Common myeloid progenitor, CD34-positive (primary cell): ENCODE measurements at regions not wholly inside any gene's neighbourhood (a gene's known extent, or its start where the extent isn't known, plus 50 kb on each side); places are given as distances from the start of the nearest gene placed in this dataset.
A peak's percentile ranks its signal among the peaks of the same experiment; 100 is the strongest.
"Not testable (repeated sequence)": the region's sequence is repeated elsewhere in the genome, so short reads cannot be mapped to it uniquely, and the experiment has no call there.

Experiments used
- CTCF ChIA-PET: fragments of 350-600 bp; sonication (Branson Sonifier 250); formaldehyde crosslinking; loops from one replicate; lab custom pipeline; 2021; ENCODE audit warnings: antibody characterized with exemption; lab: Charles Lee
- POLR2A ChIA-PET: fragments of 350-600 bp; sonication (Branson Sonifier 250); formaldehyde crosslinking; loops from one replicate; lab custom pipeline; 2021; ENCODE audit warnings: antibody characterized with exemption; lab: Charles Lee
- DNase-seq, 3 donors: peaks; one replicate each; pipeline versions ENCODE4 v3.0.0 to v3.0.0-alpha.2; 2013
- H3K27ac ChIP-seq, 2 experiments: 1 replicate in 1 of 2; 2 replicates in 1 of 2; pipeline ENCODE4 v1.7.0; 2013; ENCODE audit warnings: inconsistent platforms in 2 of 2, low read length in 2 of 2, mild to moderate bottlenecking in 2 of 2, low read depth in 1 of 2, moderate library complexity in 1 of 2; ENCODE audit not compliant: severe bottlenecking in 2 of 2, insufficient read depth in 1 of 2, poor library complexity in 1 of 2
- H3K27me3 ChIP-seq, 5 experiments: replicated peaks in 2 of 5; 1 replicate in 3 of 5; 2 replicates in 2 of 5; pipeline versions ENCODE4 v1.6.1 to v1.7.0; 2013; ENCODE audit warnings: low read length in 4 of 5, mild to moderate bottlenecking in 2 of 5, moderate library complexity in 2 of 5, inconsistent platforms in 1 of 5; ENCODE audit not compliant: insufficient read depth in 5 of 5, control insufficient read depth in 4 of 5
- H3K36me3 ChIP-seq, 4 experiments: 1 replicate in 2 of 4; 2 replicates in 2 of 4; pipeline versions ENCODE4 v1.6.1 to v1.7.0; 2013; ENCODE audit warnings: low read length in 3 of 4, control low read depth in 1 of 4, mild to moderate bottlenecking in 1 of 4; ENCODE audit not compliant: control insufficient read depth in 4 of 4, insufficient read depth in 4 of 4
- H3K4me1 ChIP-seq, 4 experiments: 1 replicate in 3 of 4; 2 replicates in 1 of 4; pipeline versions ENCODE4 v1.6.1 to v1.7.1; 2013; ENCODE audit warnings: low read length in 3 of 4, mild to moderate bottlenecking in 3 of 4, control low read depth in 1 of 4, inconsistent platforms in 1 of 4, moderate library complexity in 1 of 4; ENCODE audit not compliant: control insufficient read depth in 4 of 4, insufficient read depth in 4 of 4; ENCODE audit errors: control extremely low read depth in 1 of 4
- H3K4me3 ChIP-seq, 7 experiments: 1 replicate in 4 of 7; 2 replicates in 3 of 7; pipeline versions ENCODE4 v1.5.1 to v1.7.0; 2013; ENCODE audit warnings: mild to moderate bottlenecking in 7 of 7, low read length in 6 of 7, moderate library complexity in 6 of 7, inconsistent platforms in 2 of 7, low read depth in 2 of 7, control low read depth in 1 of 7; ENCODE audit not compliant: insufficient read depth in 4 of 7, control insufficient read depth in 1 of 7; ENCODE audit errors: extremely low read depth in 1 of 7
- H3K9me3 ChIP-seq, 5 experiments: 1 replicate in 4 of 5; 2 replicates in 1 of 5; pipeline versions ENCODE4 v1.6.1 to v1.7.1; 2013; ENCODE audit warnings: low read length in 4 of 5, mild to moderate bottlenecking in 2 of 5, inconsistent platforms in 1 of 5, low read depth in 1 of 5, moderate library complexity in 1 of 5; ENCODE audit not compliant: control insufficient read depth in 4 of 5, insufficient read depth in 2 of 5; ENCODE audit errors: control extremely low read depth in 1 of 5
- WGBS: methylation state at CpG from one replicate; pipeline ENCODE4 v1.1.5; 2013; ENCODE audit not compliant: insufficient coverage; 5-methylcytosine and 5-hydroxymethylcytosine counted together

GRCh38 chr13:61094865-61095264, 320.8 kb downstream of the PCDH20 start:
- Histone ChIP-seq H3K36me3 (no peaks in the 10 kb centered on the region), H3K9me3 (no peaks in the 10 kb centered on the region), H3K4me3 (no peak overlapping the region), H3K4me1 (no peaks in the 10 kb centered on the region), H3K27me3 (no peaks in the 10 kb centered on the region), H3K27ac (no peak overlapping the region)
- POLR2A ChIA-PET, result no interaction called here
- CTCF ChIA-PET, result no interaction called here
- DNase-seq, result no peak

GRCh38 chr13:61089894-61090293, 325.8 kb downstream of the PCDH20 start:
- H3K9me3 ChIP-seq, POLR2A ChIA-PET, H3K27ac ChIP-seq, DNase-seq, CTCF ChIA-PET, H3K27me3 ChIP-seq, H3K4me3 ChIP-seq, H3K36me3 ChIP-seq, H3K4me1 ChIP-seq: not testable (repeated sequence)
- 76% methylated on average over 5 of the region's 8 CpGs for WGBS

GRCh38 chr13:61086087-61086486, 329.6 kb downstream of the PCDH20 start:
- ChIA-PET POLR2A (no interaction called here), CTCF (no interaction called here)
- DNase-seq, result no peak
- no peaks in the 10 kb centered on the region for H3K9me3 ChIP-seq
- 78% methylated on average over 1 of the region's 1 CpG for WGBS
- no peaks in the 10 kb centered on the region for H3K27me3 ChIP-seq
- H3K36me3 ChIP-seq, result no peaks in the 10 kb centered on the region
- no peak overlapping the region for H3K4me3 ChIP-seq
- no peaks in the 10 kb centered on the region for H3K4me1 ChIP-seq
- no peak overlapping the region for H3K27ac ChIP-seq

- Histone ChIP-seq H3K4me3 (no peak overlapping the region), H3K27ac (no peak overlapping the region), H3K9me3 (no peaks in the 10 kb centered on the region), H3K36me3 (no peaks in the 10 kb centered on the region), H3K27me3 (no peaks in the 10 kb centered on the region), H3K4me1 (no peaks in the 10 kb centered on the region)
- DNase-seq, result no peak
- ChIA-PET CTCF (no interaction called here), POLR2A (no interaction called here)
Measured at GRCh38 chr13:61084988-61085387, 330.7 kb downstream of the PCDH20 start.

DNA sequence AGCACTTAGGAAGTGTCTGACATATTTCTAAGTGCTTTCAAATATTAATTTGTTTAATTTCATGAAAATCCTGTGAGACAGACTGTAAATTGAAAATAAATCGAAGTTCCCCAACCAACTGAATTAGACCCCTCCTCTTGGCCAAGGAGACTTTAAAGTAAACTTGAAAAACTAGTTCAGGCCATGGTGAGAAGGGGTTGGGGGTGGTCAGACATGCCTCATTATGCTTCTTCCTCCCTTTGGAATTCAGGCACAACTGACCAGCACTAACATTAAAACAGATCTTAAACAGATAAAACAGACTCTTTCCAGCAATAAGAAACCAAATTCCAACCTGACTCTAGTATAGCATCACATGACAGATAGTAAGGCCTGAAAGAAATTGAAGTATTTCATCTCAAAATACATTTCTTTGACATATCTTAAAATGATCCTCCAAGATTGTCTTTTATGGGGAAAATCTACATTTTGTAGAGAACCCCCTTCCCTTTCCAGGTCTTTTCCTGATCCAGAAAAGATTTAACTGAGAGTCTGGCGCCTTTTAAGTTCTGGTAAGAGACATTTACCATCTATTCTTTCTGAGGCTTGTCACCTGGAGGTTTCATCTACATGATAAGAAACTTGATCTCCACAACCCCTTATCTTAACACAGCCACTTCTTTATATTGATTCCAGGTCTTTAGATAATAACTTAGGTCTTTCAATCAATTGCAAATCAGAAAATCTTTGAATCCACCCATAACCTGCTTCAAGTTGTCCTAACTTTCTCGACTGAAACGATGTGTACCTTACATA, 336.5 kb downstream of the PCDH20 start:
- DNase-seq, result no peak
- CTCF ChIA-PET, result no interaction called here
- Histone ChIP-seq H3K27ac (no peak overlapping the region), H3K36me3 (no peaks in the 10 kb centered on the region), H3K27me3 (no peaks in the 10 kb centered on the region), H3K9me3 (no peaks in the 10 kb centered on the region), H3K4me3 (no peak overlapping the region), H3K4me1 (no peaks in the 10 kb centered on the region)
- POLR2A ChIA-PET, result no interaction called here
- WGBS, result 80% methylated on average over 1 of the region's 4 CpGs

- ChIA-PET CTCF (interaction anchor here (1.0 kb wide), 1 partner anchor 20 kb away, joined by 4 read pairs; no protein-coding TSS in a partner anchor), POLR2A (no interaction called here)
- Histone ChIP-seq H3K27me3 (no peaks in the 10 kb centered on the region), H3K4me3 (no peak overlapping the region), H3K36me3 (no peaks in the 10 kb centered on the region), H3K27ac (no peak overlapping the region), H3K4me1 (no peaks in the 10 kb centered on the region), H3K9me3 (no peaks in the 10 kb centered on the region)
- 27% methylated on average over 1 of the region's 1 CpG for WGBS
- peak in 2 of 3 donors; percentile 16 to 33 for DNase-seq
Measured at GRCh38 chr13:61052175-61052574, 363.5 kb downstream of the PCDH20 start.

GRCh38 chr13:61045251-61045650, 370.4 kb downstream of the PCDH20 start:
- ChIA-PET CTCF (no interaction called here), POLR2A (no interaction called here)
- Histone ChIP-seq H3K27me3 (no peaks in the 10 kb centered on the region), H3K36me3 (no peaks in the 10 kb centered on the region), H3K4me3 (peak overlapping the region in 2 of 7 experiments; percentile 1 to 20), H3K4me1 (peaks cover 0 to under 1% (median 0%) of the 10 kb centered on the region in 4 experiments), H3K9me3 (no peaks in the 10 kb centered on the region), H3K27ac (peak overlapping the region in 1 of 2 experiments; percentile 36)
- peak; percentile 2 to 71 (median 35) for DNase-seq
- WGBS, result no CpG with 5 or more reads among the region's 2 CpGs
